Thyroid gland (tissue), 4 donors: ENCODE measurements at regions not wholly inside any gene's neighbourhood (a gene's known extent, or its start where the extent isn't known, plus 50 kb on each side); places are given as distances from the start of the nearest gene placed in this dataset.
"Not testable (repeated sequence)": the region's sequence is repeated elsewhere in the genome, so short reads cannot be mapped to it uniquely, and the experiment has no call there.

Experiments used
- CTCF ChIP-seq, 6 experiments: fragments of 200-600 bp in 3 of 6; fragments of 450-650 bp in 3 of 6; sonication (generic) in 3 of 6; IDR thresholded peaks; one replicate each; pipeline ENCODE4 v1.5.1; 2016 to 2019; ENCODE audit warnings: antibody characterized with exemption in 6 of 6, mild to moderate bottlenecking in 2 of 6, inconsistent platforms in 1 of 6, moderate library complexity in 1 of 6
- POLR2A ChIP-seq, 2 donors: fragments of 450-650 bp; IDR thresholded peaks; one replicate each; pipeline ENCODE4 v1.6.1; 2017; ENCODE audit warnings: antibody characterized with exemption in 2 of 2, mild to moderate bottlenecking in 2 of 2, moderate library complexity in 1 of 2

- TF ChIP-seq CTCF, POLR2A (IDR thresholded peaks at IDR 0.05): not testable (repeated sequence)
Observed at GRCh38 chr3:182431972-182432371, 361.3 kb upstream of the ATP11B start.
